ENCODE measurements at regions not wholly inside any gene's neighbourhood (a gene's known extent, or its start where the extent isn't known, plus 50 kb on each side); places are given as distances from the start of the nearest gene placed in this dataset.

- no peak for TF ChIP-seq CTCF (conservative IDR thresholded peaks at IDR 0.05)
- H3K4me3 Mint-ChIP-seq = no peak overlapping the region
- H3K27ac ChIP-seq (ENCODE audit: low read depth, low read length) = no peak overlapping the region
- H3K9ac ChIP-seq (ENCODE audit: extremely low read depth, low read length, poor library complexity, severe bottlenecking) = no peak overlapping the region
- H3K36me3 ChIP-seq (ENCODE audit: control insufficient read depth, insufficient read depth, low read length) = no peaks in the 10 kb centered on the region
- H3K9me3 ChIP-seq (ENCODE audit: control insufficient read depth, low read length) = no peaks in the 10 kb centered on the region
- peaks cover 3% of the 10 kb centered on the region for H3K36me3 Mint-ChIP-seq (ENCODE audit: low read depth)
- peak overlapping the region; percentile 86 for H3K27ac Mint-ChIP-seq
- H3K4me3 ChIP-seq (ENCODE audit: low read length) = no peak overlapping the region
- H3K9me3 Mint-ChIP-seq = no peaks in the 10 kb centered on the region
- H3K27me3 ChIP-seq (ENCODE audit: control insufficient read depth, insufficient read depth, low read length, poor library complexity, severe bottlenecking) = no peaks in the 10 kb centered on the region
- H3K4me1 Mint-ChIP-seq = peaks cover 26% of the 10 kb centered on the region
- DNase-seq = no peak
- H3K4me1 ChIP-seq (ENCODE audit: control insufficient read depth, insufficient read depth, low read length) = no peaks in the 10 kb centered on the region
- H3K27me3 Mint-ChIP-seq (ENCODE audit: insufficient read depth) = no peaks in the 10 kb centered on the region
- 32% methylated on average over 1 of the region's 1 CpG; no CpG with 5 or more reads in 1 of the 2 experiments for WGBS, 2 experiments (ENCODE audit: insufficient coverage in 1 of 2, insufficient read length in 1 of 2)
These were observed 649.3 kb downstream of the STPG2 start for GRCh38 chr4:97493815-97494518.

GRCh38 chr4:97496298-97496873 is 646.9 kb downstream of the STPG2 start:
- Mint-ChIP-seq H3K27ac (peak overlapping the region; percentile 27), H3K4me3 (no peak overlapping the region)
- no peak for DNase-seq

GRCh38 chr4:97498875-97499274 is 644.4 kb downstream of the STPG2 start:
- Histone ChIP-seq H3K4me1 (ENCODE audit: control insufficient read depth, insufficient read depth, low read length) (no peaks in the 10 kb centered on the region), H3K27me3 (ENCODE audit: control insufficient read depth, insufficient read depth, low read length, poor library complexity, severe bottlenecking) (no peaks in the 10 kb centered on the region), H3K4me3 (ENCODE audit: low read length) (no peak overlapping the region), H3K9me3 (ENCODE audit: control insufficient read depth, low read length) (no peaks in the 10 kb centered on the region), H3K27ac (ENCODE audit: low read depth, low read length) (no peak overlapping the region), H3K36me3 (ENCODE audit: control insufficient read depth, insufficient read depth, low read length) (no peaks in the 10 kb centered on the region), H3K9ac (ENCODE audit: extremely low read depth, low read length, poor library complexity, severe bottlenecking) (no peak overlapping the region)
- Mint-ChIP-seq H3K27ac (no peak overlapping the region), H3K36me3 (ENCODE audit: low read depth) (no peaks in the 10 kb centered on the region), H3K27me3 (ENCODE audit: insufficient read depth) (no peaks in the 10 kb centered on the region), H3K4me1 (peaks cover 22% of the 10 kb centered on the region), H3K9me3 (no peaks in the 10 kb centered on the region), H3K4me3 (no peak overlapping the region)
- 80 to 91% methylated on average over 1 to 3 of the region's 3 CpGs for WGBS, 2 experiments (ENCODE audit: insufficient coverage in 1 of 2, insufficient read length in 1 of 2)
- DNase-seq = no peak
- TF ChIP-seq CTCF (conservative IDR thresholded peaks at IDR 0.05) = no peak

More at GRCh38 chr4:97496298-97496873, 646.9 kb downstream of the STPG2 start:
- no peaks in the 10 kb centered on the region for H3K36me3 Mint-ChIP-seq (ENCODE audit: low read depth)
- H3K27me3 Mint-ChIP-seq (ENCODE audit: insufficient read depth) = no peaks in the 10 kb centered on the region
- H3K27me3 ChIP-seq (ENCODE audit: control insufficient read depth, insufficient read depth, low read length, poor library complexity, severe bottlenecking) = no peaks in the 10 kb centered on the region
- H3K27ac ChIP-seq (ENCODE audit: low read depth, low read length) = peak overlapping the region; percentile 79
- H3K4me1 Mint-ChIP-seq = peaks cover 26% of the 10 kb centered on the region
- no peak for TF ChIP-seq CTCF (conservative IDR thresholded peaks at IDR 0.05)
- WGBS, 2 experiments (ENCODE audit: insufficient coverage in 1 of 2, insufficient read length in 1 of 2) = 53 to 76% methylated on average over 2 to 3 of the region's 3 CpGs
- H3K9me3 ChIP-seq (ENCODE audit: control insufficient read depth, low read length) = no peaks in the 10 kb centered on the region
- no peaks in the 10 kb centered on the region for H3K9me3 Mint-ChIP-seq
- no peak overlapping the region for H3K9ac ChIP-seq (ENCODE audit: extremely low read depth, low read length, poor library complexity, severe bottlenecking)
- H3K36me3 ChIP-seq (ENCODE audit: control insufficient read depth, insufficient read depth, low read length) = no peaks in the 10 kb centered on the region
- H3K4me1 ChIP-seq (ENCODE audit: control insufficient read depth, insufficient read depth, low read length) = no peaks in the 10 kb centered on the region
- H3K4me3 ChIP-seq (ENCODE audit: low read length) = no peak overlapping the region
